ENCODE measurements at regions not wholly inside any gene's neighbourhood (a gene's known extent, or its start where the extent isn't known, plus 50 kb on each side); places are given as distances from the start of the nearest gene placed in this dataset.

DNA sequence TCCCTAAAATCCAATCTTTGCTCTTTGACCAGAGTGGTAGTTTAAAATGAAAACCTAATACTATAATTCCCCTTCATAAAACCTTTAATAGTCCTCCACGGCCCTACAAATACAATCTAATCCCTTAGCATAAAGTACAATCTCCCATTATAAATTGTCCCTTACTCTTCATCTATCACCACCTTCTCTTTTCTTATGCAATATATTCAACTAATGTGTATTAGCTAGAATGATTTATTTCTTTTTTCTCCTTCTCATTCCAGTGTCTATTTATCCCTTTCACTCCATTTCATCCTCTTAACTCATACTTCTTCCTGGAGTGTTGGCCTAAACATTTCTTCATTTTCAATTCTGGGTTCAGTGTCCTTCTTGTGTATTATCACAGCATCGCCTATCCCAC, 872.1 kb upstream of the PCDH20 start:
- Histone ChIP-seq H3K27me3 (ENCODE audit: control insufficient read depth in 1 of 2, insufficient read depth in 2 of 2, low read length in 2 of 2) (no peaks in the 10 kb centered on the region), H3K9me3 (ENCODE audit: control insufficient read depth in 1 of 2, insufficient read depth in 1 of 2, low read length in 2 of 2) (peaks cover 0 to 10% of the 10 kb centered on the region in 2 experiments), H3K4me1 (ENCODE audit: insufficient read depth, low read length) (no peaks in the 10 kb centered on the region), H3K27ac (ENCODE audit: low read depth in 1 of 2, low read length in 2 of 2) (no peak overlapping the region), H3K36me3 (ENCODE audit: insufficient read depth, low read length) (no peaks in the 10 kb centered on the region), H3K4me3 (ENCODE audit: low read length) (no peak overlapping the region)
- DNase-seq (no peak), ATAC-seq (ENCODE audit: poor library complexity) (no peak)
- Mint-ChIP-seq H3K36me3 (ENCODE audit: low read depth) (no peaks in the 10 kb centered on the region), H3K4me3 (no peak overlapping the region), H3K4me1 (ENCODE audit: low read depth) (no peaks in the 10 kb centered on the region), H3K27ac (no peak overlapping the region), H3K9me3 (peaks cover 12% of the 10 kb centered on the region), H3K27me3 (no peaks in the 10 kb centered on the region)
- POLR2A ChIA-PET = no interaction called here
- intact Hi-C loops (cut with DNase I, micrococcal nuclease) = no loop called here
- CTCF ChIA-PET = no interaction called here
- no peak for TF ChIP-seq CTCF (IDR thresholded peaks at IDR 0.05)

GRCh38 chr13:62280590-62280989, 864.9 kb upstream of the PCDH20 start:
- H3K36me3 Mint-ChIP-seq (ENCODE audit: low read depth) = no peaks in the 10 kb centered on the region
- peaks cover 0 to 10% of the 10 kb centered on the region in 2 experiments for H3K9me3 ChIP-seq (ENCODE audit: control insufficient read depth in 1 of 2, insufficient read depth in 1 of 2, low read length in 2 of 2)
- H3K9me3 Mint-ChIP-seq = peaks cover 13% of the 10 kb centered on the region
- no peaks in the 10 kb centered on the region for H3K27me3 Mint-ChIP-seq
- H3K4me1 ChIP-seq (ENCODE audit: insufficient read depth, low read length) = no peaks in the 10 kb centered on the region
- no peak overlapping the region for H3K27ac Mint-ChIP-seq
- H3K27ac ChIP-seq (ENCODE audit: low read depth in 1 of 2, low read length in 2 of 2) = no peak overlapping the region
- no peaks in the 10 kb centered on the region for H3K4me1 Mint-ChIP-seq (ENCODE audit: low read depth)
- no peaks in the 10 kb centered on the region for H3K36me3 ChIP-seq (ENCODE audit: insufficient read depth, low read length)
- POLR2A ChIA-PET = no interaction called here
- H3K4me3 Mint-ChIP-seq = no peak overlapping the region
- ATAC-seq (ENCODE audit: poor library complexity) (no peak), DNase-seq (no peak)
- no peak overlapping the region for H3K4me3 ChIP-seq (ENCODE audit: low read length)
- TF ChIP-seq CTCF (IDR thresholded peaks at IDR 0.05) = no peak
- intact Hi-C loops (cut with DNase I, micrococcal nuclease) = no loop called here
- H3K27me3 ChIP-seq (ENCODE audit: control insufficient read depth in 1 of 2, insufficient read depth in 2 of 2, low read length in 2 of 2) = no peaks in the 10 kb centered on the region
- CTCF ChIA-PET = no interaction called here

DNA sequence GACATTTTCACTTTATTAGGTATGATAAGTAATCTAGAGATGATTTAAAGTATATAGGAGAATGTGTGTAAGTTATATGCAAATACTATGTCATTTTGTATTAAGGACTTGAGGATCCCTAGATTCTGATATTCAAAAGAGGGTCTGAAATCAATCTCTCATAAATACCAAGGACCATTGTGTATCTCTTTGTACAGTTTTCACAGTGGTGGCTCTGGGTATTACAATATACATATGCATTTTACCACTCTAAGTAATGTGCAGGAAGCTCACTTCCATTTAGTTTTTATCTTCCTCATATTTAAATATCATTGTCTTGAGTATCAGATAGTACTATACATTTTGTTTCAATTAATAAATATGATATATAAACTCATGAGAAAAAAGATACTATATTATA, 862.6 kb upstream of the PCDH20 start:
- Mint-ChIP-seq H3K27me3 (no peaks in the 10 kb centered on the region), H3K4me3 (no peak overlapping the region), H3K27ac (no peak overlapping the region), H3K4me1 (ENCODE audit: low read depth) (no peaks in the 10 kb centered on the region), H3K9me3 (peaks cover 6% of the 10 kb centered on the region), H3K36me3 (ENCODE audit: low read depth) (no peaks in the 10 kb centered on the region)
- DNase-seq = no peak
- intact Hi-C loops (cut with DNase I, micrococcal nuclease) = no loop called here
- CTCF ChIA-PET = no interaction called here
- TF ChIP-seq CTCF (IDR thresholded peaks at IDR 0.05) = no peak
- Histone ChIP-seq H3K9me3 (ENCODE audit: control insufficient read depth in 1 of 2, insufficient read depth in 1 of 2, low read length in 2 of 2) (peaks cover 2 to 5% of the 10 kb centered on the region in 2 experiments), H3K27ac (ENCODE audit: low read depth in 1 of 2, low read length in 2 of 2) (no peak overlapping the region), H3K4me3 (ENCODE audit: low read length) (no peak overlapping the region), H3K27me3 (ENCODE audit: control insufficient read depth in 1 of 2, insufficient read depth in 2 of 2, low read length in 2 of 2) (no peaks in the 10 kb centered on the region), H3K36me3 (ENCODE audit: insufficient read depth, low read length) (no peaks in the 10 kb centered on the region), H3K4me1 (ENCODE audit: insufficient read depth, low read length) (no peaks in the 10 kb centered on the region)
- no peak for ATAC-seq (ENCODE audit: poor library complexity)
- POLR2A ChIA-PET = no interaction called here
